VCaP (cell line): ENCODE measurements at regions not wholly inside any gene's neighbourhood (a gene's known extent, or its start where the extent isn't known, plus 50 kb on each side); places are given as distances from the start of the nearest gene placed in this dataset.

Experiments used
- H3K27ac ChIP-seq: fragments of 450-650 bp; 2 replicates; pipeline ENCODE4 v1.5.1; 2017
- TF ChIP-seq, protein P1 (sequence below): fragments of 450-650 bp; conservative IDR thresholded peaks from 2 replicates; pipeline ENCODE4 v1.5.1; 2017; ENCODE audit warnings: mild to moderate bottlenecking, moderate library complexity

DNA sequence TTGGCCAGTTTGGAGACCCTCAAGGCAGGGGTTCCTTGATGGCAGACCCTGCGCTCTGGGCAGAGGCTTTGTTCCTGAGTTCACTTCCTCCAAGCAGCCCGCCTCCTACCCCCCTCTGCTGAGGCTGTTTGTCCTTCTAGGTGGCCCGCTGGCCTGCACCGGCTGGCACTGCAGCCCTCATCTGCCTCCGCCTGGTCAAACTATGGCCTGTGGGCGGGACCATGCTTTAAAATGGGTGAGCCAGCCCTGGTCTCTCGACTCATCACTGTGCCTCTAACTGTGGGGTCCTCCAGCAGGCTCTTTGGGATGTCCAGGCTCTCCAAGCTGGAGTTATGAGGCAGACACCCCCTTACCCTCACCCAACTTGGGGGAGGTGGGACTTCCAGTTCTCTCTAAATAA lies 78.9 kb upstream of the SLC22A11 start:
- TF ChIP-seq, protein P1, sequence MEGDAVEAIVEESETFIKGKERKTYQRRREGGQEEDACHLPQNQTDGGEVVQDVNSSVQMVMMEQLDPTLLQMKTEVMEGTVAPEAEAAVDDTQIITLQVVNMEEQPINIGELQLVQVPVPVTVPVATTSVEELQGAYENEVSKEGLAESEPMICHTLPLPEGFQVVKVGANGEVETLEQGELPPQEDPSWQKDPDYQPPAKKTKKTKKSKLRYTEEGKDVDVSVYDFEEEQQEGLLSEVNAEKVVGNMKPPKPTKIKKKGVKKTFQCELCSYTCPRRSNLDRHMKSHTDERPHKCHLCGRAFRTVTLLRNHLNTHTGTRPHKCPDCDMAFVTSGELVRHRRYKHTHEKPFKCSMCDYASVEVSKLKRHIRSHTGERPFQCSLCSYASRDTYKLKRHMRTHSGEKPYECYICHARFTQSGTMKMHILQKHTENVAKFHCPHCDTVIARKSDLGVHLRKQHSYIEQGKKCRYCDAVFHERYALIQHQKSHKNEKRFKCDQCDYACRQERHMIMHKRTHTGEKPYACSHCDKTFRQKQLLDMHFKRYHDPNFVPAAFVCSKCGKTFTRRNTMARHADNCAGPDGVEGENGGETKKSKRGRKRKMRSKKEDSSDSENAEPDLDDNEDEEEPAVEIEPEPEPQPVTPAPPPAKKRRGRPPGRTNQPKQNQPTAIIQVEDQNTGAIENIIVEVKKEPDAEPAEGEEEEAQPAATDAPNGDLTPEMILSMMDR = no peak
- no peak overlapping the region for H3K27ac ChIP-seq

DNA sequence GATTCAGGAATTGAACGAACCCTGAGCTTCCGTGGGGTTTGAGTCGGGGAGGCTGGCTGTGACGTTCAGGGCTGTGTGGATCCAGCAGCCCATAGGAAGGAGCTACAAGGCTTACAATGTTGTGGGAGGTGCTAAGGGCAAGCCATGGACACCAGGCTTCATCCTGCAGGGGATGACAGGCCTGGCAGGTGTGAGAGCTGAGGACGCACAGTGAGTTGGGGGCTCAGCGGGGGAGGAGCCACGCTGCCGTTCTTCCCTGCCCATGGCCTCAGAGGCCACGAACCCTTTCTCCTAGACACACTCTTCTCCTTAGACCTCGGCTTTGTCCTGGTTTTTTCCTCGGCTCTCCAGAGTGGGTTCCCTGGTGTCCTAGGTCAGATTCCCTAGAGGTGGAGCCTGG lies 78.1 kb upstream of the SLC22A11 start:
- H3K27ac ChIP-seq = no peak overlapping the region
- TF ChIP-seq, protein P1 = no peak

DNA sequence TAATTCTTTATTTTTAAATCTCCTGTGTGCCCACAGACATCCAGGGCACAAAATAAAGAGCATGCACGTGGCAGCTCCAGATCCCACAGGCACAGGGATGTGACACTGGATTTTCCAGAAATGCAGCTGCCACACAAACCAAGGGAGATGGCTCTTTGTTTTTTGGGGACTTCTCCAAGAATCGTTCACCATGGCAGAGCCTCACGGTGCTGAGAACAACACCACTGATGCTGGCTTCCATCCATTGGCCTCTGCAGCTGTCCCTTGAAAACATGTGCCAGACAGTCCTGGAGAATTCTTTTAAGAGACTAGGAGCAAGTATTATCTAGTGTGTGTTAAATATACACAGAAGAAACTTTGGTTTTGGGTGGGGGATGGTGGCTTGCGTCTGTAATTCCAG lies 73.2 kb upstream of the SLC22A11 start:
- TF ChIP-seq, protein P1 = no peak

DNA sequence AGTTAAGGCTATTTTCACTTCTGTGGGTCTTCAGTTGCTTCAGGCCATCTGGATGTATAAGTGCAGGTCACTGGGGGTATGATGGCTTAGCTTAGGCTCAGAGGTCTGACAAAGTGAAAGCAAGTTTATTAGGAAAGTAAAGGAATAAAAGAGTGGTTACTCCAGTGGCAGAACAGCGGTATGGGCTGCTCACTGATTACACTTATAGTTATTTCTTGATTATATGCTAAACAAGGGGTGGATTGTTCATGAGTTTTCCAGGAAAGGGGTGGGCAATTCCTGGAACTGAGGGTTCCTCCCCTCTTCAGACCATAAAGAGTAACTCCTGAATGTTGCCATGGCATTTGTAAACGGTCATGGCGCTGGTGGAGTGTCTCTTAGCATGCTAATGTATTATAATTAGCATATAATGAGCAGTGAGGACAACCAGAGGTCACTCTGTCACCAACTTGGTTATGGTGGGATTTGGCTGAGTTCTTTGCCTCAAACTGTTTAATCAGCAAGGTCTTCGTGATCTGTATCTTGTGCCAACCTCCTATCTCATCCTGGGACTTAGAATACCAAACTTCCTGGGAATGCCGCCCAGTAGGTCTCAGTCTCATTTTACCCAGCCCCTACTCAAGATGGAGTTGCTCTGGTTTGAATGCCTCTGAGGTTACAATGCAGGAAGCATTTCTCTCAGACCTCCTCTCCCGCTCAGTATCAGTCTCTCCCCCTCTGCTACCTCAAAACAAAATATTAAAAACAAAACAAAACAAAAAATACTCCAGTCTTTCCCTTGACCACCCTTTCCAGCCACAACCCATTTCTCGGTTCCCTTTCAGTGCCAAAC lies 71.3 kb upstream of the SLC22A11 start:
- TF ChIP-seq, protein P1 = no peak
- H3K27ac ChIP-seq = no peak overlapping the region

More for the DNA sequence above, 73.2 kb upstream of the SLC22A11 start:
- no peak overlapping the region for H3K27ac ChIP-seq

DNA sequence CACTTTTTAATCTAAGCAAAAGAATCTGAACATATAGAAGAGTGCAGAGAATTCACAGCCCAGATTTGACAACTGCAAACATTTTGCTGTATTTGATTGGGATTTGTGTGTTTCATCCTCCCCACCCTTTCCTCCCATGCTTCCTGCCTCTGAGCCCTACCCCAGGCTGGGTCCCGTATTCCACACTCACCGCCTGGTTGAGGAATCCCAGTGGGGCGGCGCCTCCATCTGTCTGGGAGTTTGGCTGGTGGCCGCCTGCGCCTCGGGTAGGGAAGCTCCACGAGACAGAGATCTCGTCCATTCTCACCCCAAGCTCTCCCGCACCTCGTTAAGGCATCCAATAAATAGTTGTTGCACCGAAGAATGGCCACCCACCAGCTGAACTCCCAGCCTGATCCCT lies 70.7 kb upstream of the SLC22A11 start:
- no peak overlapping the region for H3K27ac ChIP-seq
- TF ChIP-seq, protein P1 = no peak

DNA sequence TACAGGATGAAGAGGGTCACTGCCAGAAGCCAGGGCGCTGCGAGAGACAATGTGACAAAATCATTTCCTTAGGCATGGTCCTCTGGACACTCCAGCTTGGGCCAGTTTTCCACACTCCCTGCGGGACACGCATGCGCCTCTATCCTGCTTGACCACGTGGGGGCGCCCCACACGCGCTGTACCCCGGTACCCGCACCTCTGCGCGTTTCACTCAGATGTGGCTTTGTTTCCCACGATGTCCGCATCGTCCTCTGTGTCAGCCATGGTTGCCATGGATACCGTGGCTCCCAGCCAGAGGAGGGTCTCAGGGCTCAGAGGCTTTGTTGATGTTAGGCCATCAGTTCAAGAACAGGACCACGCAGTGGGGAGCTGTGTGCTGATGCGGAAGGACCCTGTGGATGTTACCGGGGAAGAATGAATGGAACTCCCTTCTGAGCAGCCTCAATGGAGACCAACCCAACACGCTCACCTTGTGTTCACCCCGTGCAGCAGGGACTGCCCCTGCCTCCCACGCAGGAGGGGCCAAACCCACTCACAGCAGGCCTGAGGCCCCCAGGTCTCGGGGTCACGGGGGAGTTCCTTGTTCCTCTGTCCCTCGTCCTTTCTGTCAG lies 65.8 kb upstream of the SLC22A11 start:
- no peak overlapping the region for H3K27ac ChIP-seq
- TF ChIP-seq, protein P1 = peak; percentile 87

DNA sequence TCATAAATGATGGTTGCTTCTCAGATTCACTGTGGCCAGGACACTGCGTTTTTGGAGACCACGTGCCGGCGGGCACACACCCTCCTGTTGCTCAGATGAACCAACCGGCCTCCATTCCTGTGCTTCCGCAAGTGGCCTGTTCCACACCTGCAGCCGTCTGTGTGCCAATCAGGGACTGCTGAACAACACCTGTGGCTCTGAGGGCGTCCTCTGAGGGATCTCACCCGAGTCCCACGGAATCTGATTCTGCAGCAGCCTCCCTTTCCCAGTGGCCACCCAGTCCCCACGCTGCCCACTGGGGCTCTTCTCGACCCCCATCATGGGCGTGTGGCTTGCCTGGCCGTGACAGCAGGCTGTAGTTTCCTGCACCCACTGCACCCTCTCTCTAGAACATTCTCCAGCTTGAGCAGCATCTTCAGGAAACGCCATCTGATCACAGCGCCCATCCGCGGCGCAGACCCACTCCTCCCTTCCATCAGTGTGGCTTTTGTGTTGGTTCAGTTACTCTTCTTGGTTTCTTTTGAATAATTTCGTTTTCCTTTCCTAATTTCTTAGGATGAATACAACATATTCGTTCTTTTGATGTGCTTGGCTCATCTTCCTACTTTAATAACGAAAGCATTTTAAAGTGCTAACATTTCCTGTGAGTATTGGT lies 65.1 kb upstream of the SLC22A11 start:
- H3K27ac ChIP-seq = no peak overlapping the region
- TF ChIP-seq, protein P1 = no peak
